IMR-90 (cell line): ENCODE measurements at regions not wholly inside any gene's neighbourhood (a gene's known extent, or its start where the extent isn't known, plus 50 kb on each side); places are given as distances from the start of the nearest gene placed in this dataset.

Experiments used
- ATAC-seq: fragments of 200-7000 bp; cut with Tn5 transposase; 2 replicates; pipeline ENCODE4 v1.9.1; 2020; ENCODE audit warnings: low read depth, mild to moderate bottlenecking, moderate library complexity
- BruUV-seq: library from RNA; stranded (reverse); fragments of 400-500 nt; replicated peaks from 2 replicates; lab custom pipeline; 2021; lab: Mats Ljungman, UMichigan
- CTCF ChIA-PET: fragments of 300-600 bp; formaldehyde crosslinking; extraction: SDS; loops from one replicate; lab custom pipeline; 2021; ENCODE audit warnings: antibody characterized with exemption; lab: Yijun Ruan, JAX
- POLR2A ChIA-PET: fragments of 300-600 bp; sonication (Branson Sonifier 250); formaldehyde crosslinking; loops from one replicate; lab custom pipeline; 2022; ENCODE audit warnings: antibody characterized with exemption; ENCODE audit not compliant: unreplicated experiment; lab: Charles Lee
- DNase-seq: peaks from one replicate; pipeline ENCODE4 v3.0.0; 2013
- H2AFZ ChIP-seq: replicated peaks from 2 replicates; pipeline ENCODE3; 2013; ENCODE audit warnings: low read length, mild to moderate bottlenecking; ENCODE audit not compliant: poor library complexity
- H2AK5ac ChIP-seq: 2 replicates; pipeline ENCODE4 v1.6.1; 2013; ENCODE audit warnings: low read depth, low read length, inconsistent platforms
- H2AK9ac ChIP-seq: replicated peaks from 2 replicates; pipeline ENCODE3; 2013; ENCODE audit warnings: mild to moderate bottlenecking, low read depth, low read length, moderate library complexity; ENCODE audit not compliant: poor library complexity
- H2BK120ac ChIP-seq: 2 replicates; pipeline ENCODE4 v1.6.1; 2013; ENCODE audit warnings: low read depth, low read length, inconsistent platforms
- H2BK15ac ChIP-seq: 3 replicates; pipeline ENCODE4 v1.6.1; 2013; ENCODE audit warnings: low read depth, low read length, inconsistent platforms
- H2BK20ac ChIP-seq: 2 replicates; pipeline ENCODE4 v1.6.1; 2013; ENCODE audit warnings: low read depth, mild to moderate bottlenecking, inconsistent platforms, low read length, moderate library complexity
- H2BK5ac ChIP-seq: 2 replicates; pipeline ENCODE4 v1.6.1; 2013; ENCODE audit warnings: mild to moderate bottlenecking, low read depth, low read length, inconsistent platforms; ENCODE audit not compliant: poor library complexity, severe bottlenecking
- H3K14ac ChIP-seq: replicated peaks from 2 replicates; pipeline ENCODE4 v1.6.1; 2013; ENCODE audit warnings: low read depth, low read length, inconsistent platforms
- H3K18ac ChIP-seq: 2 replicates; pipeline ENCODE4 v1.6.1; 2013; ENCODE audit warnings: low read depth, low read length, control low read depth
- H3K23ac ChIP-seq: 2 replicates; pipeline ENCODE4 v1.6.1; 2013; ENCODE audit warnings: low read depth, low read length, inconsistent platforms
- H3K27ac ChIP-seq: 2 replicates; pipeline ENCODE4 v1.5.1; 2013; ENCODE audit warnings: mild to moderate bottlenecking, control low read depth, low read length; ENCODE audit not compliant: insufficient read depth
- H3K27me3 ChIP-seq: 2 replicates; pipeline ENCODE4 v1.6.1; 2013; ENCODE audit warnings: low read length; ENCODE audit not compliant: control insufficient read depth, insufficient read depth
- H3K36me3 ChIP-seq: 2 replicates; pipeline ENCODE4 v1.6.1; 2013; ENCODE audit warnings: low read length, mixed read lengths; ENCODE audit not compliant: control insufficient read depth, insufficient read depth
- H3K4ac ChIP-seq: 2 replicates; pipeline ENCODE4 v1.6.1; 2013; ENCODE audit warnings: low read depth, low read length, inconsistent platforms
- H3K4me1 ChIP-seq: 2 replicates; pipeline ENCODE4 v1.6.1; 2013; ENCODE audit warnings: low read length, mixed read lengths; ENCODE audit not compliant: control insufficient read depth, insufficient read depth
- H3K4me2 ChIP-seq: 2 replicates; pipeline ENCODE4 v1.6.1; 2013; ENCODE audit warnings: low read depth, mild to moderate bottlenecking, control low read depth, low read length, moderate library complexity
- H3K4me3 ChIP-seq: 2 replicates; pipeline ENCODE4 v1.5.1; 2013; ENCODE audit warnings: low read depth, mild to moderate bottlenecking, control low read depth, low read length, moderate library complexity; ENCODE audit not compliant: insufficient read depth
- H3K56ac ChIP-seq: 2 replicates; pipeline ENCODE4 v1.6.1; 2013; ENCODE audit warnings: low read length, inconsistent platforms; ENCODE audit not compliant: insufficient read depth; ENCODE audit errors: extremely low read depth
- H3K79me1 ChIP-seq, 2 experiments: 2 replicates each; pipeline ENCODE4 v1.6.1; 2013; ENCODE audit warnings: low read length in 2 of 2, inconsistent platforms in 1 of 2, low read depth in 1 of 2
- H3K9ac ChIP-seq: 2 replicates; pipeline ENCODE4 v1.6.1; 2013; ENCODE audit warnings: low read depth, low read length, control low read depth
- H3K9me1 ChIP-seq: 2 replicates; pipeline ENCODE4 v1.6.1; 2013; ENCODE audit warnings: low read length, inconsistent platforms; ENCODE audit not compliant: insufficient read depth
- H3K9me3 ChIP-seq: 2 replicates; pipeline ENCODE4 v1.6.1; 2013; ENCODE audit warnings: low read length; ENCODE audit not compliant: control insufficient read depth, insufficient read depth
- H4K20me1 ChIP-seq: 2 replicates; pipeline ENCODE4 v1.6.1; 2013; ENCODE audit warnings: low read length, inconsistent platforms; ENCODE audit not compliant: insufficient read depth
- H4K5ac ChIP-seq: 2 replicates; pipeline ENCODE4 v1.6.1; 2013; ENCODE audit warnings: mild to moderate bottlenecking, low read depth, low read length, control low read depth
- H4K8ac ChIP-seq, 2 experiments: 2 replicates each; pipeline ENCODE4 v1.6.1; 2013; ENCODE audit warnings: low read depth in 2 of 2, low read length in 2 of 2, control low read depth in 1 of 2, inconsistent platforms in 1 of 2
- H4K91ac ChIP-seq: 2 replicates; pipeline ENCODE4 v1.6.1; 2013; ENCODE audit warnings: low read depth, low read length, inconsistent platforms; ENCODE audit not compliant: insufficient read depth
- BHLHE40 ChIP-seq: fragments of 150-350 bp; IDR thresholded peaks from 2 replicates; pipeline ENCODE4 v1.6.1; 2016; ENCODE audit warnings: mild to moderate bottlenecking, low read depth, low read length
- CEBPB ChIP-seq: IDR thresholded peaks from 2 replicates; pipeline ENCODE4 v1.6.1; 2012; ENCODE audit warnings: low read depth, low read length, improper control_type of control experiment
- CHD1 ChIP-seq: IDR thresholded peaks from 2 replicates; pipeline ENCODE4 v1.6.1; 2012; ENCODE audit warnings: low read depth, low read length, improper control_type of control experiment
- ELK1 ChIP-seq: fragments of 150-350 bp; IDR thresholded peaks from 2 replicates; pipeline ENCODE4 v1.6.1; 2016; ENCODE audit warnings: low read depth, mild to moderate bottlenecking, low read length, moderate library complexity, borderline replicate concordance
- FOS ChIP-seq: fragments of 150-350 bp; IDR thresholded peaks from 2 replicates; pipeline ENCODE4 v1.6.1; 2016; ENCODE audit warnings: low read depth, low read length
- MAFK ChIP-seq: IDR thresholded peaks from 2 replicates; pipeline ENCODE4 v1.6.1; 2012; ENCODE audit warnings: low read depth, low read length, improper control_type of control experiment
- MAZ ChIP-seq: IDR thresholded peaks from 2 replicates; pipeline ENCODE4 v1.6.1; 2012; ENCODE audit warnings: low read depth, mild to moderate bottlenecking, low read length, improper control_type of control experiment, moderate library complexity, borderline replicate concordance
- MXI1 ChIP-seq: IDR thresholded peaks from 2 replicates; pipeline ENCODE4 v1.6.1; 2012; ENCODE audit warnings: low read depth, mild to moderate bottlenecking, low read length, moderate library complexity, borderline replicate concordance
- NFE2L2 ChIP-seq: fragments of 150-350 bp; IDR thresholded peaks from 2 replicates; pipeline ENCODE4 v1.6.1; 2016; ENCODE audit warnings: low read depth, mild to moderate bottlenecking, low read length
- POLR2A ChIP-seq: IDR thresholded peaks from 2 replicates; pipeline ENCODE4 v1.6.1; 2012; ENCODE audit warnings: mild to moderate bottlenecking, low read depth, low read length
- RAD21 ChIP-seq: IDR thresholded peaks from 2 replicates; pipeline ENCODE4 v1.6.1; 2012; ENCODE audit warnings: low read length, improper control_type of control experiment
- RCOR1 ChIP-seq: IDR thresholded peaks from 2 replicates; pipeline ENCODE4 v1.6.1; 2012; ENCODE audit warnings: mild to moderate bottlenecking, low read length, improper control_type of control experiment; ENCODE audit not compliant: insufficient replicate concordance
- RFX5 ChIP-seq: IDR thresholded peaks from 2 replicates; pipeline ENCODE4 v1.8.0; 2012; ENCODE audit warnings: low read depth, mild to moderate bottlenecking, low read length, moderate library complexity
- SMC3 ChIP-seq: fragments of 150-350 bp; IDR thresholded peaks from 2 replicates; pipeline ENCODE4 v1.6.1; 2016; ENCODE audit warnings: low read depth, mild to moderate bottlenecking, antibody characterized with exemption, low read length, moderate library complexity
- WGBS, 2 experiments: methylation state at CpG; one replicate each; pipeline versions ENCODE4 v1.1.5 to v1.1.7; 2013; ENCODE audit warnings: missing lambda C conversion rate in 2 of 2; ENCODE audit not compliant: insufficient read length in 1 of 2; ENCODE audit errors: extremely low coverage in 2 of 2; 5-methylcytosine and 5-hydroxymethylcytosine counted together
- dilution Hi-C: fragments of 300-500 bp; cut with HindIII; formaldehyde crosslinking; loops from one replicate; pipeline ENCODE4 v1.14.3; 2018; ENCODE audit warnings: low sequenced_read_pairs; ENCODE audit not compliant: unreplicated experiment
- in situ Hi-C: fragments of 300-500 bp; cut with MboI; formaldehyde crosslinking; loops from 3 replicates; pipeline ENCODE4 v1.14.3; 2019; ENCODE audit warnings: low sequenced_read_pairs, inconsistent platforms, mixed read lengths
- intact Hi-C: fragments of 100-400 bp; cut with micrococcal nuclease; formaldehyde crosslinking; loops from 2 replicates; pipeline ENCODE4 v1.10.0; 2022
- TF ChIP-seq, protein P1 (sequence below): conservative IDR thresholded peaks from 2 replicates; pipeline ENCODE4 v1.5.1; 2012; ENCODE audit warnings: mild to moderate bottlenecking, low read depth, low read length, improper control_type of control experiment
- TF ChIP-seq, protein P2 (sequence below): fragments of 150-350 bp; IDR thresholded peaks from 2 replicates; pipeline ENCODE4 v1.6.1; 2017; ENCODE audit warnings: mild to moderate bottlenecking, antibody characterized with exemption, low read length, low read depth

GRCh38 chr5:20157089-20157488 lies 169.1 kb upstream of the CDH18 start:
- BruUV-seq: no TSS peak
- H2AK9ac ChIP-seq: no peak overlapping the region
- no peaks in the 10 kb centered on the region for H3K27me3 ChIP-seq
- H3K27ac ChIP-seq: no peak overlapping the region
- ChIA-PET POLR2A (no interaction called here), CTCF (no interaction called here)
- no peak overlapping the region for H4K5ac ChIP-seq
- no peak overlapping the region for H2BK15ac ChIP-seq
- no CpG with 5 or more reads among the region's 2 CpGs for WGBS, 2 experiments
- no peaks in the 10 kb centered on the region for H4K20me1 ChIP-seq
- no peak for ATAC-seq
- H3K79me1 ChIP-seq: no peaks in the 10 kb centered on the region
- no peak overlapping the region for H3K4me3 ChIP-seq
- H3K36me3 ChIP-seq: no peaks in the 10 kb centered on the region
- no peaks in the 10 kb centered on the region for H3K4me1 ChIP-seq
- in situ Hi-C loops (no loop called here), intact Hi-C loops (no loop called here), dilution Hi-C loops (no loop called here)
- no peaks in the 10 kb centered on the region for H3K9me1 ChIP-seq
- H3K4me2 ChIP-seq: no peak overlapping the region
- DNase-seq: no peak
- H3K9me3 ChIP-seq: no peaks in the 10 kb centered on the region
- no peak overlapping the region for H3K4ac ChIP-seq
- H2BK120ac ChIP-seq: no peak overlapping the region
- H4K91ac ChIP-seq: no peak overlapping the region
- no peak overlapping the region for H3K14ac ChIP-seq
- no peak overlapping the region for H2BK20ac ChIP-seq
- H3K23ac ChIP-seq: no peak overlapping the region
- no peak overlapping the region for H3K18ac ChIP-seq
- no peak overlapping the region for H2BK5ac ChIP-seq
- TF ChIP-seq, protein P1, sequence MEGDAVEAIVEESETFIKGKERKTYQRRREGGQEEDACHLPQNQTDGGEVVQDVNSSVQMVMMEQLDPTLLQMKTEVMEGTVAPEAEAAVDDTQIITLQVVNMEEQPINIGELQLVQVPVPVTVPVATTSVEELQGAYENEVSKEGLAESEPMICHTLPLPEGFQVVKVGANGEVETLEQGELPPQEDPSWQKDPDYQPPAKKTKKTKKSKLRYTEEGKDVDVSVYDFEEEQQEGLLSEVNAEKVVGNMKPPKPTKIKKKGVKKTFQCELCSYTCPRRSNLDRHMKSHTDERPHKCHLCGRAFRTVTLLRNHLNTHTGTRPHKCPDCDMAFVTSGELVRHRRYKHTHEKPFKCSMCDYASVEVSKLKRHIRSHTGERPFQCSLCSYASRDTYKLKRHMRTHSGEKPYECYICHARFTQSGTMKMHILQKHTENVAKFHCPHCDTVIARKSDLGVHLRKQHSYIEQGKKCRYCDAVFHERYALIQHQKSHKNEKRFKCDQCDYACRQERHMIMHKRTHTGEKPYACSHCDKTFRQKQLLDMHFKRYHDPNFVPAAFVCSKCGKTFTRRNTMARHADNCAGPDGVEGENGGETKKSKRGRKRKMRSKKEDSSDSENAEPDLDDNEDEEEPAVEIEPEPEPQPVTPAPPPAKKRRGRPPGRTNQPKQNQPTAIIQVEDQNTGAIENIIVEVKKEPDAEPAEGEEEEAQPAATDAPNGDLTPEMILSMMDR: no peak
- TF ChIP-seq, protein P2, sequence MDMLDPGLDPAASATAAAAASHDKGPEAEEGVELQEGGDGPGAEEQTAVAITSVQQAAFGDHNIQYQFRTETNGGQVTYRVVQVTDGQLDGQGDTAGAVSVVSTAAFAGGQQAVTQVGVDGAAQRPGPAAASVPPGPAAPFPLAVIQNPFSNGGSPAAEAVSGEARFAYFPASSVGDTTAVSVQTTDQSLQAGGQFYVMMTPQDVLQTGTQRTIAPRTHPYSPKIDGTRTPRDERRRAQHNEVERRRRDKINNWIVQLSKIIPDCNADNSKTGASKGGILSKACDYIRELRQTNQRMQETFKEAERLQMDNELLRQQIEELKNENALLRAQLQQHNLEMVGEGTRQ: no peak
- TF ChIP-seq RFX5: no peak
- TF ChIP-seq SMC3: no peak
- no peak for TF ChIP-seq MXI1
- TF ChIP-seq NFE2L2: no peak
- no peak for TF ChIP-seq POLR2A
- TF ChIP-seq FOS: no peak
- no peak for TF ChIP-seq CEBPB
- TF ChIP-seq RCOR1: no peak
- no peak for TF ChIP-seq RAD21
- TF ChIP-seq ELK1: no peak
- no peak for TF ChIP-seq BHLHE40
- TF ChIP-seq MAZ: no peak
- no peak for TF ChIP-seq CHD1
- TF ChIP-seq MAFK: no peak
- H2AK5ac ChIP-seq: no peak overlapping the region
- no peak overlapping the region for H3K9ac ChIP-seq
- H3K56ac ChIP-seq: no peak overlapping the region
- H4K8ac ChIP-seq: no peak overlapping the region
- H2AFZ ChIP-seq: no peak overlapping the region
